ENCODE measurements at regions not wholly inside any gene's neighbourhood (a gene's known extent, or its start where the extent isn't known, plus 50 kb on each side); places are given as distances from the start of the nearest gene placed in this dataset.

GRCh38 chr1:112772781-112773180 lies 57.6 kb upstream of the PPM1J start:
- no peaks in the 10 kb centered on the region for H3K4me1 ChIP-seq (ENCODE audit: low read length)
- H3K9ac ChIP-seq (ENCODE audit: low read length) = no peak overlapping the region
- no peaks in the 10 kb centered on the region for H3K79me2 ChIP-seq (ENCODE audit: low read length)
- H3K9me2 ChIP-seq (replicated peaks; ENCODE audit: insufficient read depth, low read length) = no peaks in the 10 kb centered on the region
- no peak for DNase-seq
- no peak overlapping the region for H3K4me2 ChIP-seq (ENCODE audit: low read depth, low read length)
- TF ChIP-seq EZH2 (optimal IDR thresholded peaks at IDR 0.05; ENCODE audit: low read depth, low read length) = no peak
- TF ChIP-seq EZH2phosphoT487 (IDR thresholded peaks at IDR 0.05; ENCODE audit: low read length) = no peak
- no peaks in the 10 kb centered on the region for H3K36me3 ChIP-seq (replicated peaks; ENCODE audit: insufficient read depth, low read length)
- H3F3A ChIP-seq (ENCODE audit: insufficient read depth, low read length) = 0 out of 2 replicates have a peak, but pooled peaks cover 4% of the 10 kb centered on the region
- H3K9me3 ChIP-seq (replicated peaks; ENCODE audit: insufficient read depth, low read length) = no peaks in the 10 kb centered on the region
- peaks cover 54% of the 10 kb centered on the region for H3K27me3 ChIP-seq (replicated peaks; ENCODE audit: insufficient read depth, low read length)
- no peak overlapping the region for H2AFZ ChIP-seq (ENCODE audit: low read length)
- no peak overlapping the region for H3K4me3 ChIP-seq (ENCODE audit: low read length)
- H3K27ac ChIP-seq (ENCODE audit: low read length) = no peak overlapping the region
- H4K20me1 ChIP-seq (ENCODE audit: insufficient read depth, low read length) = no peaks in the 10 kb centered on the region

GRCh38 chr1:112770724-112771123 lies 55.6 kb upstream of the PPM1J start:
- Histone ChIP-seq H3K4me1 (ENCODE audit: low read length) (no peaks in the 10 kb centered on the region), H3K4me3 (ENCODE audit: low read length) (no peak overlapping the region), H3K36me3 (replicated peaks; ENCODE audit: insufficient read depth, low read length) (no peaks in the 10 kb centered on the region), H2AFZ (ENCODE audit: low read length) (no peak overlapping the region), H3K27me3 (replicated peaks; ENCODE audit: insufficient read depth, low read length) (peaks cover 46% of the 10 kb centered on the region), H3K9me3 (replicated peaks; ENCODE audit: insufficient read depth, low read length) (no peaks in the 10 kb centered on the region), H3K4me2 (ENCODE audit: low read depth, low read length) (no peak overlapping the region), H3K27ac (ENCODE audit: low read length) (no peak overlapping the region), H3K79me2 (ENCODE audit: low read length) (no peaks in the 10 kb centered on the region), H3K9me2 (replicated peaks; ENCODE audit: insufficient read depth, low read length) (no peaks in the 10 kb centered on the region), H3K9ac (ENCODE audit: low read length) (no peak overlapping the region), H3F3A (ENCODE audit: insufficient read depth, low read length) (0 out of 2 replicates have a peak, but pooled peaks cover 4% of the 10 kb centered on the region), H4K20me1 (ENCODE audit: insufficient read depth, low read length) (no peaks in the 10 kb centered on the region)
- TF ChIP-seq EZH2phosphoT487 (IDR thresholded peaks at IDR 0.05; ENCODE audit: low read length) = no peak
- TF ChIP-seq, protein P1, sequence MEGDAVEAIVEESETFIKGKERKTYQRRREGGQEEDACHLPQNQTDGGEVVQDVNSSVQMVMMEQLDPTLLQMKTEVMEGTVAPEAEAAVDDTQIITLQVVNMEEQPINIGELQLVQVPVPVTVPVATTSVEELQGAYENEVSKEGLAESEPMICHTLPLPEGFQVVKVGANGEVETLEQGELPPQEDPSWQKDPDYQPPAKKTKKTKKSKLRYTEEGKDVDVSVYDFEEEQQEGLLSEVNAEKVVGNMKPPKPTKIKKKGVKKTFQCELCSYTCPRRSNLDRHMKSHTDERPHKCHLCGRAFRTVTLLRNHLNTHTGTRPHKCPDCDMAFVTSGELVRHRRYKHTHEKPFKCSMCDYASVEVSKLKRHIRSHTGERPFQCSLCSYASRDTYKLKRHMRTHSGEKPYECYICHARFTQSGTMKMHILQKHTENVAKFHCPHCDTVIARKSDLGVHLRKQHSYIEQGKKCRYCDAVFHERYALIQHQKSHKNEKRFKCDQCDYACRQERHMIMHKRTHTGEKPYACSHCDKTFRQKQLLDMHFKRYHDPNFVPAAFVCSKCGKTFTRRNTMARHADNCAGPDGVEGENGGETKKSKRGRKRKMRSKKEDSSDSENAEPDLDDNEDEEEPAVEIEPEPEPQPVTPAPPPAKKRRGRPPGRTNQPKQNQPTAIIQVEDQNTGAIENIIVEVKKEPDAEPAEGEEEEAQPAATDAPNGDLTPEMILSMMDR (IDR thresholded peaks at IDR 0.05; ENCODE audit: low read length) = no peak
- TF ChIP-seq EZH2 (optimal IDR thresholded peaks at IDR 0.05; ENCODE audit: low read depth, low read length) = no peak
- no peak for DNase-seq

DNA sequence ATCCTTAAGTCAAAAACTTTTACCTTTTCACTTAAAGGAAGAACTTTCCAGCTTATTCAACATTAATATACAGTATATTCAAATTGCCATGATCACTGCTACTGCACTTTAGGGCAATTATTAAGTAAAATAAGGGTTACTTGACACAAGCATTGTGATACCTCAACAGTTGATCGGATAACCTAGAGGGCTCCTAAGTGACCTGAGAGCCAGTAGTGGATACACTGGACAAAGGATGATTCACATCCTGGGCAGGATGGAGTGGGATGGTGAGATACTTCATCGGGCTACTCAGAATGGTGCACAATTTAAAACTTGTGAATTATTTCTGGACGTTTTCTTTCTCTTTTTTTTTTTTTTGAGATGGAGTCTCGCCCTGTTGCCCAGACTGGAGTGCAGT lies 54.5 kb upstream of the PPM1J start:
- H3K4me3 ChIP-seq (ENCODE audit: low read length) = no peak overlapping the region
- H2AFZ ChIP-seq (ENCODE audit: low read length) = no peak overlapping the region
- H3K4me2 ChIP-seq (ENCODE audit: low read depth, low read length) = no peak overlapping the region
- H3K79me2 ChIP-seq (ENCODE audit: low read length) = no peaks in the 10 kb centered on the region
- H4K20me1 ChIP-seq (ENCODE audit: insufficient read depth, low read length) = no peaks in the 10 kb centered on the region
- no peaks in the 10 kb centered on the region for H3K4me1 ChIP-seq (ENCODE audit: low read length)
- no peak overlapping the region for H3K9ac ChIP-seq (ENCODE audit: low read length)
- H3K27ac ChIP-seq (ENCODE audit: low read length) = no peak overlapping the region
- TF ChIP-seq EZH2 (optimal IDR thresholded peaks at IDR 0.05; ENCODE audit: low read depth, low read length) = no peak
- TF ChIP-seq EZH2phosphoT487 (IDR thresholded peaks at IDR 0.05; ENCODE audit: low read length) = no peak
- TF ChIP-seq, protein P1 (IDR thresholded peaks at IDR 0.05; ENCODE audit: low read length) = no peak
- no peaks in the 10 kb centered on the region for H3K9me3 ChIP-seq (replicated peaks; ENCODE audit: insufficient read depth, low read length)
- H3F3A ChIP-seq (ENCODE audit: insufficient read depth, low read length) = 0 out of 2 replicates have a peak, but pooled peaks cover 4% of the 10 kb centered on the region
- no peaks in the 10 kb centered on the region for H3K9me2 ChIP-seq (replicated peaks; ENCODE audit: insufficient read depth, low read length)
- H3K36me3 ChIP-seq (replicated peaks; ENCODE audit: insufficient read depth, low read length) = no peaks in the 10 kb centered on the region
- H3K27me3 ChIP-seq (replicated peaks; ENCODE audit: insufficient read depth, low read length) = peaks cover 46% of the 10 kb centered on the region
- no peak for DNase-seq

- no peaks in the 10 kb centered on the region for H3K9me2 ChIP-seq (replicated peaks; ENCODE audit: insufficient read depth, low read length)
- no peaks in the 10 kb centered on the region for H3K79me2 ChIP-seq (ENCODE audit: low read length)
- H3K4me2 ChIP-seq (ENCODE audit: low read depth, low read length) = no peak overlapping the region
- no peaks in the 10 kb centered on the region for H4K20me1 ChIP-seq (ENCODE audit: insufficient read depth, low read length)
- H3K9ac ChIP-seq (ENCODE audit: low read length) = no peak overlapping the region
- DNase-seq = no peak
- no peak overlapping the region for H2AFZ ChIP-seq (ENCODE audit: low read length)
- no peaks in the 10 kb centered on the region for H3K36me3 ChIP-seq (replicated peaks; ENCODE audit: insufficient read depth, low read length)
- H3F3A ChIP-seq (ENCODE audit: insufficient read depth, low read length) = 0 out of 2 replicates have a peak, but pooled peaks cover 4% of the 10 kb centered on the region
- peaks cover 48% of the 10 kb centered on the region for H3K27me3 ChIP-seq (replicated peaks; ENCODE audit: insufficient read depth, low read length)
- no peaks in the 10 kb centered on the region for H3K9me3 ChIP-seq (replicated peaks; ENCODE audit: insufficient read depth, low read length)
- H3K4me3 ChIP-seq (ENCODE audit: low read length) = no peak overlapping the region
- no peaks in the 10 kb centered on the region for H3K4me1 ChIP-seq (ENCODE audit: low read length)
- H3K27ac ChIP-seq (ENCODE audit: low read length) = no peak overlapping the region
- TF ChIP-seq EZH2phosphoT487 (IDR thresholded peaks at IDR 0.05; ENCODE audit: low read length) = no peak
- TF ChIP-seq, protein P1 (IDR thresholded peaks at IDR 0.05; ENCODE audit: low read length) = no peak
- TF ChIP-seq EZH2 (optimal IDR thresholded peaks at IDR 0.05; ENCODE audit: low read depth, low read length) = no peak
These were observed 52.5 kb upstream of the PPM1J start for GRCh38 chr1:112767646-112768045.

Measured in MM.1S (cell line).